HFFc6 (cell line): ENCODE measurements at regions not wholly inside any gene's neighbourhood (a gene's known extent, or its start where the extent isn't known, plus 50 kb on each side); places are given as distances from the start of the nearest gene placed in this dataset.

Experiments
- DNase-seq: peaks from one replicate; pipeline ENCODE4 v3.0.0-alpha.2; 2018
- H3K27ac Mint-ChIP-seq: 2 replicates; pipeline ENCODE4 v1.8.0; 2020; ENCODE audit warnings: mild to moderate bottlenecking, mixed read lengths
- H3K27me3 Mint-ChIP-seq: 2 replicates; pipeline ENCODE4 v1.8.0; 2021; ENCODE audit warnings: mild to moderate bottlenecking, moderate library complexity, mixed read lengths; ENCODE audit not compliant: insufficient read depth
- H3K36me3 Mint-ChIP-seq: 2 replicates; pipeline ENCODE4 v1.8.0; 2021; ENCODE audit warnings: low read depth, mixed read lengths
- H3K4me1 Mint-ChIP-seq: 2 replicates; pipeline ENCODE4 v1.8.0; 2020; ENCODE audit warnings: low read depth, mixed read lengths
- H3K4me3 Mint-ChIP-seq: 2 replicates; pipeline ENCODE4 v1.8.0; 2020; ENCODE audit warnings: mild to moderate bottlenecking, moderate library complexity, mixed read lengths
- H3K9me3 Mint-ChIP-seq: 2 replicates; pipeline ENCODE4 v1.8.0; 2020; ENCODE audit warnings: mild to moderate bottlenecking, mixed read lengths
- TF ChIP-seq, protein P1 (sequence below): fragments of 200-600 bp; sonication (generic); IDR thresholded peaks from 2 replicates; pipeline ENCODE4 v1.5.0; 2021; ENCODE audit warnings: antibody characterized with exemption, mild to moderate bottlenecking

DNA sequence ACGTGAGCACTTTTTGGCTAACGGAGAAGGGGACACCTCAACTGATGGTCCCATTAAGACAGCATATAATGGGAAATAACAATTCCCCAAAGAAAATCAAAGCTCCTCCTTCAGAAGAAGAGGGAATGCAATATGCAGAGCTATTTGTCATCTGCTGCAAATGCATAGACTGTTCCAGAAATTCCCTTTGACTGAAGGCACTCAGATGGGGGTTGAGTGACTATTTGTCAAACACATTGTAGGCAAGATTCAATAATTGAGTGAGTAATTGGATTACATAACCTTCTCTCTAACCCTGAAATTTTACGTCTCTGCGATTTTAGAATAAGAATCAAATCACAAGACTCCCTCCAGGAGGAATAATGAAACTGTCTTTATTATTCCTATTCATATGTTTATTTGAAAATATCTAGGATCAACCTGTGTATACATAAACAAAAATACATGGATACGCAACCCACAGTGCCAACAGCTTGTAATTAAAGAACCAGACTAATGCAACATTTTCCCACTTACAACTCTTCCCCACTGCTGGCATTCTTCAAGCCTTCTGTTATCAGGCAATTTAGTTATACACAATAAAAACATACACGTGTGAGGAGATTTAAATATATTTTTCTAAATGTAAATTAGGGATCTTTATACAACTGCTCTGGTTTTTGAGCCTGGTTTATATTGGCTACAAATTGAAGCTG is 256.6 kb downstream of the GBA3 start:
- Mint-ChIP-seq H3K4me3 (no peak overlapping the region), H3K9me3 (peaks cover 39% of the 10 kb centered on the region), H3K36me3 (no peaks in the 10 kb centered on the region), H3K4me1 (no peaks in the 10 kb centered on the region), H3K27me3 (no peaks in the 10 kb centered on the region; the same call in 1 of the 2 replicates), H3K27ac (no peak overlapping the region)
- no peak for DNase-seq
- TF ChIP-seq, protein P1, sequence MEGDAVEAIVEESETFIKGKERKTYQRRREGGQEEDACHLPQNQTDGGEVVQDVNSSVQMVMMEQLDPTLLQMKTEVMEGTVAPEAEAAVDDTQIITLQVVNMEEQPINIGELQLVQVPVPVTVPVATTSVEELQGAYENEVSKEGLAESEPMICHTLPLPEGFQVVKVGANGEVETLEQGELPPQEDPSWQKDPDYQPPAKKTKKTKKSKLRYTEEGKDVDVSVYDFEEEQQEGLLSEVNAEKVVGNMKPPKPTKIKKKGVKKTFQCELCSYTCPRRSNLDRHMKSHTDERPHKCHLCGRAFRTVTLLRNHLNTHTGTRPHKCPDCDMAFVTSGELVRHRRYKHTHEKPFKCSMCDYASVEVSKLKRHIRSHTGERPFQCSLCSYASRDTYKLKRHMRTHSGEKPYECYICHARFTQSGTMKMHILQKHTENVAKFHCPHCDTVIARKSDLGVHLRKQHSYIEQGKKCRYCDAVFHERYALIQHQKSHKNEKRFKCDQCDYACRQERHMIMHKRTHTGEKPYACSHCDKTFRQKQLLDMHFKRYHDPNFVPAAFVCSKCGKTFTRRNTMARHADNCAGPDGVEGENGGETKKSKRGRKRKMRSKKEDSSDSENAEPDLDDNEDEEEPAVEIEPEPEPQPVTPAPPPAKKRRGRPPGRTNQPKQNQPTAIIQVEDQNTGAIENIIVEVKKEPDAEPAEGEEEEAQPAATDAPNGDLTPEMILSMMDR, result no peak

DNA sequence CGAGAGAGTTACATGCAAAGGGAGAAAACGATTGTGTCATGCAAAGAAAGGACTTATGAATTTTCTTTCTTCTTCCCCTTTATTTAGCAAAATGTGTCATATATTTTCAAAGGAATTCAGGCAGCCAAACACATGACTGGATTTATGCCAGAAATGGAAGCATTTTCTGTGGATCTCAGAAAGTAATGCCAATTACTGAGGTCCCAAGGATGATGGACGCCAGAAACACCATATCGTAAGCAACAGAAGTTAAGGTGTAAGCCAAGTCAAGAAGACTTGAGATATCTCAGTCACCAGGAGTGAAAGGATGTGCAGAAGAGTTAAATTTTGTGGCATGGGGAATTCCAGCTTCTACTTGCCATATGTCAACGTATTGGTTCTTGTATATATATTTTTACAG is 255.1 kb downstream of the GBA3 start:
- no peaks in the 10 kb centered on the region; the same call in 1 of the 2 replicates for H3K27me3 Mint-ChIP-seq
- no peak overlapping the region for H3K4me3 Mint-ChIP-seq
- DNase-seq, result no peak
- H3K36me3 Mint-ChIP-seq, result no peaks in the 10 kb centered on the region
- H3K9me3 Mint-ChIP-seq, result peaks cover 40% of the 10 kb centered on the region
- no peak overlapping the region for H3K27ac Mint-ChIP-seq
- TF ChIP-seq, protein P1, result no peak
- no peaks in the 10 kb centered on the region for H3K4me1 Mint-ChIP-seq

DNA sequence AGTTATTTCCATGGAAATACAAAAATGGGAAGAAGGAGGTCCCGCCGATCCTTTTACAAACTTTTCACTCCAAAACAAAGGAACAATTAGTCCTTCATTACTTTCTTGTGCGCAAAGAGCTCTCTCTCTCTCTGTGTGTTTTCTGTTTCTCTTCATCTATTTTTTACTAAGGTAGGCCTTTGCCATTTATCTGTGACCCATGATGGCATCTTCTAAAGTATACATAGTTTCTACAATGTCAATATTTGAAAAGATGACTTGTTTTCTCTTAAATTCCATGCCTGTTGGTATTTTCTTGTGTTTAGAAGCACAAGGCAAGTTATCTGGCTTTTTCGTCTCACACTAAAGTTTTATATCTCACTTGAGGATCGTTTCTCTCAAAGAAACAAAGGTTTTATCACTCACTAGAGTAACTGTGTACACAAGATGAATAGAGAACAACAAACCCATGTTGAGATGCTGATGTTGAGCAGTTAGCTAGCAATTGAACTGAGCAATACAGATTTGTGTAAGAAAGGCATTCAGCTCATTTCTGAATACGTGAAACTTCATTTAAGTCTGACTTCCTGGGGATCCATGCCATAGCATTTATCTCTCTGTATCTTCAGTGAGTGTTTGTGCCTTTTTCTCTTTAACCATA is 250.3 kb downstream of the GBA3 start:
- H3K36me3 Mint-ChIP-seq, result no peaks in the 10 kb centered on the region
- H3K4me3 Mint-ChIP-seq, result no peak overlapping the region
- H3K4me1 Mint-ChIP-seq, result no peaks in the 10 kb centered on the region
- H3K27ac Mint-ChIP-seq, result no peak overlapping the region
- TF ChIP-seq, protein P1, result no peak
- H3K27me3 Mint-ChIP-seq, result no peaks in the 10 kb centered on the region; the same call in 1 of the 2 replicates
- peaks cover 62% of the 10 kb centered on the region for H3K9me3 Mint-ChIP-seq
- DNase-seq, result no peak

DNA sequence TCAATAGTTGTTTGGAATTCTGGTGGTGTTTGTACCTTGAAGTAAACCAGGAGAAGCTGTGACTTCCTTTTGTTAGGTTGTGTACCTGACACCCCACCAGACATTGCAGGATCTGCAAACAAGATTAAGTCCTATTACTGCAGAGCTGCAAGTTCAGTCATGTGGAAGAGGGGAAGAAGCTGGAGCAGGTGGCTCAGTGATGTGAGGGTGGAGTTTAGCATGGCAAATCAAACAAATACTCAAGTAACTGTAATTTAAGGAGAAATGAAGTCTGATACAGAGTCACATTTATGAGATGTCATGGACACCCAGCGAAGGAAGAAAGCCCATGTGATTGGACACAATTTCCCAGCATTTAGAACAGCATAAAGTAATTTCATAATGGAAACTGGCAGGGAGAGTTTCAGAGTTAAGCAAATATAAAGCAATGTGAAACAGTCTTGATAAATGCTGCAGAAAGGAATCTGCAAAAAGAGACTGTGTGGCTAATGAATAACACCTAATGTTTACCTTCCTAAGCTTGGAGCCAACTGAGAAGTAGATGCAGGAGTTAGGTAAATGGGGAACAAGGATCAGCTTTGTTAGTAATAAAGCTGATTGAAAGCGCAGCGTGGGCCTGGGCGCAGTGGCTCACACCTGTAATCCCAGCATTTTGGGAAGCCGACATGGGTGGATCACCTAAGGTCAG is 249.1 kb downstream of the GBA3 start:
- Mint-ChIP-seq H3K9me3 (peaks cover 52% of the 10 kb centered on the region), H3K4me3 (no peak overlapping the region), H3K36me3 (no peaks in the 10 kb centered on the region), H3K4me1 (no peaks in the 10 kb centered on the region), H3K27me3 (no peaks in the 10 kb centered on the region; the same call in none of the 2 replicates), H3K27ac (no peak overlapping the region)
- TF ChIP-seq, protein P1, result no peak
- DNase-seq, result no peak

DNA sequence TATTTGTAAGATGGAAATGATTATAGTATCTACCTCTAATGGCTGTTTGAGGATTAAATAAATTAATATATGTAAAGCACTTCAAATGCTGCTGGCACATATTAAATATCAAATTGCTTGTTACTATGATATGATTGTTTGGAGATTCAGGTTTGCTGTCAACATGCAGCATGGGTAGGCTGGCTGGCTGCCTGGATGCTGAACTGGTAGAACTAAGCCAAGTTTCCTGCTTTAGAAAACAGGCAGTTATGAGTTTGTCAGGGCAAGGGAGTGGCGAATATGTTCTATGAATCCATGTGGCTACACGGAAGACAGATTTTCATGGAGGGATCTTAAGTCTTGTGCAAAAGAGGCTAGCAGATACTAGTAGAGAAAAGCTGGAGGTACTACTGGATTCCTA is 239.6 kb downstream of the GBA3 start:
- peaks cover 10% of the 10 kb centered on the region for H3K9me3 Mint-ChIP-seq
- no peaks in the 10 kb centered on the region for H3K27me3 Mint-ChIP-seq
- TF ChIP-seq, protein P1, result no peak

More for the DNA sequence above, 239.6 kb downstream of the GBA3 start:
- no peak for DNase-seq
- Mint-ChIP-seq H3K4me1 (no peaks in the 10 kb centered on the region), H3K27ac (no peak overlapping the region), H3K36me3 (no peaks in the 10 kb centered on the region), H3K4me3 (no peak overlapping the region)
